GM21515 (cell line): ENCODE measurements at regions not wholly inside any gene's neighbourhood (a gene's known extent, or its start where the extent isn't known, plus 50 kb on each side); places are given as distances from the start of the nearest gene placed in this dataset.

ENCODE experiments used
- ATAC-seq: cut with Tn5 transposase; IDR thresholded peaks from one replicate; pipeline ENCODE4 v1.9.1; 2021; ENCODE audit not compliant: unreplicated experiment

GRCh38 chr9:73643379-73644013 is 491.8 kb downstream of the ANXA1 start:
- ATAC-seq = no peak

GRCh38 chr9:73647560-73647959 is 495.9 kb downstream of the ANXA1 start:
- ATAC-seq = no peak

- ATAC-seq = no peak
Observed at GRCh38 chr9:73649552-73649951, 497.9 kb downstream of the ANXA1 start.

- ATAC-seq = no peak
Observed at GRCh38 chr9:73655363-73655762, 503.7 kb downstream of the ANXA1 start.

GRCh38 chr9:73655831-73656230 is 504.2 kb downstream of the ANXA1 start:
- ATAC-seq = no peak

GRCh38 chr9:73665253-73665652 is 513.6 kb downstream of the ANXA1 start:
- ATAC-seq = no peak

GRCh38 chr9:73667749-73668148 is 516.1 kb downstream of the ANXA1 start:
- ATAC-seq = no peak

GRCh38 chr9:73680831-73681230 is 529.2 kb downstream of the ANXA1 start:
- ATAC-seq = no peak

GRCh38 chr9:73682789-73683188 is 531.1 kb downstream of the ANXA1 start:
- no peak for ATAC-seq

GRCh38 chr9:73683862-73684591 is 532.4 kb downstream of the ANXA1 start:
- no peak for ATAC-seq

- ATAC-seq = no peak
Observed at GRCh38 chr9:73684601-73685000, 532.9 kb downstream of the ANXA1 start.

GRCh38 chr9:73685786-73686185 is 534.1 kb downstream of the ANXA1 start:
- no peak for ATAC-seq

GRCh38 chr9:73689051-73689870 is 537.6 kb downstream of the ANXA1 start:
- no peak for ATAC-seq

GRCh38 chr9:73701415-73702057 is 549.9 kb downstream of the ANXA1 start:
- no peak for ATAC-seq

GRCh38 chr9:73714294-73714693 is 562.6 kb downstream of the ANXA1 start:
- no peak for ATAC-seq

- no peak for ATAC-seq
Observed at GRCh38 chr9:73715591-73715990, 563.9 kb downstream of the ANXA1 start.

- no peak for ATAC-seq
Observed at GRCh38 chr9:73719660-73720059, 568.0 kb downstream of the ANXA1 start.

GRCh38 chr9:73720601-73721000 is 568.9 kb downstream of the ANXA1 start:
- ATAC-seq = no peak

- no peak for ATAC-seq
Observed at GRCh38 chr9:73736270-73736669, 584.6 kb downstream of the ANXA1 start.

GRCh38 chr9:73738741-73739530 is 587.3 kb downstream of the ANXA1 start:
- no peak for ATAC-seq

GRCh38 chr9:73741316-73741715 is 589.7 kb downstream of the ANXA1 start:
- no peak for ATAC-seq
